OCI-LY7 (cell line): ENCODE measurements at regions not wholly inside any gene's neighbourhood (a gene's known extent, or its start where the extent isn't known, plus 50 kb on each side); places are given as distances from the start of the nearest gene placed in this dataset.

Source experiments
- BruUV-seq: library from RNA; stranded (reverse); fragments of 400-500 nt; replicated peaks from 2 replicates; lab custom pipeline; 2021; lab: Mats Ljungman, UMichigan
- CTCF ChIA-PET: fragments of 300-600 bp; sonication (Branson Sonifier 250); formaldehyde crosslinking; loops from one replicate; lab custom pipeline; 2022; ENCODE audit warnings: antibody characterized with exemption; ENCODE audit not compliant: unreplicated experiment; lab: Charles Lee
- POLR2A ChIA-PET: fragments of 300-600 bp; sonication (Branson Sonifier 250); formaldehyde crosslinking; loops from one replicate; lab custom pipeline; 2022; ENCODE audit warnings: antibody characterized with exemption; lab: Charles Lee
- DNase-seq: peaks from one replicate; pipeline ENCODE4 v3.0.0-alpha.2; 2015; ENCODE audit warnings: low spot score
- H2AFZ ChIP-seq: fragments of 200-600 bp; sonication (generic), shearing (Covaris generic); 2 replicates; pipeline ENCODE4 v1.6.1; 2014; ENCODE audit warnings: mild to moderate bottlenecking, antibody characterized with exemption, low read length, moderate library complexity
- H3K27ac ChIP-seq: fragments of 200-600 bp; sonication (generic); 2 replicates; pipeline ENCODE4 v1.5.1; 2014; ENCODE audit warnings: mixed run types, low read depth, mild to moderate bottlenecking, moderate library complexity, low read length, inconsistent platforms; ENCODE audit not compliant: poor library complexity, severe bottlenecking
- H3K36me3 ChIP-seq: fragments of 200-600 bp; sonication (generic); 2 replicates; pipeline ENCODE4 v1.6.1; 2014; ENCODE audit warnings: mild to moderate bottlenecking, antibody characterized with exemption, low read length, moderate library complexity, mixed read lengths; ENCODE audit not compliant: insufficient read depth
- H3K4me1 ChIP-seq: fragments of 200-600 bp; sonication (generic); 2 replicates; pipeline ENCODE4 v1.5.1; 2014; ENCODE audit warnings: mild to moderate bottlenecking, low read length; ENCODE audit not compliant: insufficient read depth, poor library complexity, severe bottlenecking
- H3K4me2 ChIP-seq: fragments of 200-600 bp; sonication (generic); 2 replicates; pipeline ENCODE4 v1.6.1; 2014; ENCODE audit warnings: mild to moderate bottlenecking, low read length
- H3K4me3 ChIP-seq: fragments of 200-600 bp; sonication (generic); 2 replicates; pipeline ENCODE4 v1.5.1; 2014; ENCODE audit warnings: mild to moderate bottlenecking, low read depth, low read length; ENCODE audit not compliant: poor library complexity, severe bottlenecking
- H3K79me2 ChIP-seq: fragments of 200-600 bp; sonication (generic); 2 replicates; pipeline ENCODE4 v1.6.1; 2016; ENCODE audit warnings: low read depth, mild to moderate bottlenecking, low read length, moderate library complexity, mixed read lengths; ENCODE audit not compliant: insufficient read depth
- H3K9me2 ChIP-seq: fragments of 200-600 bp; sonication (generic); 2 replicates; pipeline ENCODE4 v1.6.1; 2016; ENCODE audit warnings: mild to moderate bottlenecking, low read length, mixed read lengths; ENCODE audit not compliant: insufficient read depth
- H3K9me3 ChIP-seq: fragments of 200-600 bp; sonication (generic); 2 replicates; pipeline ENCODE4 v1.6.1; 2014; ENCODE audit warnings: mild to moderate bottlenecking, mixed run types, low read length, mixed read lengths
- H4K20me1 ChIP-seq: fragments of 200-600 bp; sonication (generic); 2 replicates; pipeline ENCODE4 v1.6.1; 2014; ENCODE audit warnings: mild to moderate bottlenecking, antibody characterized with exemption, low read length, moderate library complexity, mixed read lengths; ENCODE audit not compliant: insufficient read depth
- CTCF ChIP-seq: fragments of 200-600 bp; sonication (generic); conservative IDR thresholded peaks from 2 replicates; pipeline ENCODE4 v1.5.1; 2014; ENCODE audit warnings: mild to moderate bottlenecking, antibody characterized with exemption, low read length, moderate library complexity, mixed read lengths
- EZH2phosphoT487 ChIP-seq: fragments of 200-600 bp; sonication (generic); IDR thresholded peaks from 2 replicates; pipeline ENCODE4 v1.6.1; 2018; ENCODE audit warnings: low read depth, borderline replicate concordance, mild to moderate bottlenecking, mixed run types, antibody characterized with exemption, low read length, moderate library complexity, mixed read lengths
- intact Hi-C: fragments of 100-400 bp; cut with micrococcal nuclease; formaldehyde crosslinking; loops from one replicate; pipeline ENCODE4 v1.10.0; 2022; ENCODE audit not compliant: unreplicated experiment

GRCh38 chr2:81195017-81195773 lies 890.6 kb upstream of the LRRTM1 start:
- CTCF ChIA-PET: no interaction called here

GRCh38 chr2:81194581-81194980 lies 890.0 kb upstream of the LRRTM1 start:
- TF ChIP-seq EZH2phosphoT487: no peak
- no peak for TF ChIP-seq CTCF
- no peak overlapping the region for H3K4me3 ChIP-seq
- H3K4me1 ChIP-seq: no peaks in the 10 kb centered on the region
- H3K9me3 ChIP-seq: no peaks in the 10 kb centered on the region
- BruUV-seq: no TSS peak
- intact Hi-C loops: no loop called here
- H3K79me2 ChIP-seq: no peaks in the 10 kb centered on the region
- H3K27ac ChIP-seq: no peak overlapping the region
- no peak overlapping the region for H2AFZ ChIP-seq
- no peak for DNase-seq
- H3K4me2 ChIP-seq: no peak overlapping the region
- CTCF ChIA-PET: no interaction called here
- H3K9me2 ChIP-seq: no peaks in the 10 kb centered on the region
- H4K20me1 ChIP-seq: no peaks in the 10 kb centered on the region
- H3K36me3 ChIP-seq: no peaks in the 10 kb centered on the region
- POLR2A ChIA-PET: no interaction called here

More at GRCh38 chr2:81195017-81195773, 890.6 kb upstream of the LRRTM1 start:
- TF ChIP-seq EZH2phosphoT487: no peak
- TF ChIP-seq CTCF: no peak
- DNase-seq: no peak
- Histone ChIP-seq H3K4me2 (no peak overlapping the region), H4K20me1 (no peaks in the 10 kb centered on the region), H3K9me3 (no peaks in the 10 kb centered on the region), H3K4me1 (no peaks in the 10 kb centered on the region), H3K79me2 (no peaks in the 10 kb centered on the region), H3K27ac (no peak overlapping the region), H3K36me3 (no peaks in the 10 kb centered on the region), H2AFZ (no peak overlapping the region), H3K9me2 (no peaks in the 10 kb centered on the region), H3K4me3 (no peak overlapping the region)
- POLR2A ChIA-PET: no interaction called here
- no TSS peak for BruUV-seq
- intact Hi-C loops: no loop called here

GRCh38 chr2:81194176-81194575 lies 889.6 kb upstream of the LRRTM1 start:
- no TSS peak for BruUV-seq
- no peak overlapping the region for H3K27ac ChIP-seq
- H3K79me2 ChIP-seq: no peaks in the 10 kb centered on the region
- H3K9me3 ChIP-seq: no peaks in the 10 kb centered on the region
- H3K4me3 ChIP-seq: no peak overlapping the region
- H3K4me2 ChIP-seq: no peak overlapping the region
- DNase-seq: no peak
- no peak overlapping the region for H2AFZ ChIP-seq
- ChIA-PET POLR2A (no interaction called here), CTCF (no interaction called here)
- TF ChIP-seq EZH2phosphoT487: no peak
- no peak for TF ChIP-seq CTCF
- H3K9me2 ChIP-seq: no peaks in the 10 kb centered on the region
- H3K4me1 ChIP-seq: no peaks in the 10 kb centered on the region
- no peaks in the 10 kb centered on the region for H4K20me1 ChIP-seq
- intact Hi-C loops: no loop called here
- H3K36me3 ChIP-seq: no peaks in the 10 kb centered on the region
